ENCODE measurements at regions not wholly inside any gene's neighbourhood (a gene's known extent, or its start where the extent isn't known, plus 50 kb on each side); places are given as distances from the start of the nearest gene placed in this dataset.

GRCh38 chr16:49165025-49165424, 116.6 kb downstream of the CBLN1 start:
- no peak for TF ChIP-seq POLR2A (IDR thresholded peaks at IDR 0.05)
- TF ChIP-seq, protein P1, sequence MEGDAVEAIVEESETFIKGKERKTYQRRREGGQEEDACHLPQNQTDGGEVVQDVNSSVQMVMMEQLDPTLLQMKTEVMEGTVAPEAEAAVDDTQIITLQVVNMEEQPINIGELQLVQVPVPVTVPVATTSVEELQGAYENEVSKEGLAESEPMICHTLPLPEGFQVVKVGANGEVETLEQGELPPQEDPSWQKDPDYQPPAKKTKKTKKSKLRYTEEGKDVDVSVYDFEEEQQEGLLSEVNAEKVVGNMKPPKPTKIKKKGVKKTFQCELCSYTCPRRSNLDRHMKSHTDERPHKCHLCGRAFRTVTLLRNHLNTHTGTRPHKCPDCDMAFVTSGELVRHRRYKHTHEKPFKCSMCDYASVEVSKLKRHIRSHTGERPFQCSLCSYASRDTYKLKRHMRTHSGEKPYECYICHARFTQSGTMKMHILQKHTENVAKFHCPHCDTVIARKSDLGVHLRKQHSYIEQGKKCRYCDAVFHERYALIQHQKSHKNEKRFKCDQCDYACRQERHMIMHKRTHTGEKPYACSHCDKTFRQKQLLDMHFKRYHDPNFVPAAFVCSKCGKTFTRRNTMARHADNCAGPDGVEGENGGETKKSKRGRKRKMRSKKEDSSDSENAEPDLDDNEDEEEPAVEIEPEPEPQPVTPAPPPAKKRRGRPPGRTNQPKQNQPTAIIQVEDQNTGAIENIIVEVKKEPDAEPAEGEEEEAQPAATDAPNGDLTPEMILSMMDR (IDR thresholded peaks at IDR 0.05), result no peak
